SU-DHL-6 (cell line): ENCODE measurements at regions not wholly inside any gene's neighbourhood (a gene's known extent, or its start where the extent isn't known, plus 50 kb on each side); places are given as distances from the start of the nearest gene placed in this dataset.

Experiments used
- H2AFZ ChIP-seq: fragments of 200-600 bp; sonication (generic); 2 replicates; pipeline ENCODE4 v1.6.1; 2014; ENCODE audit warnings: low read depth, mild to moderate bottlenecking, moderate library complexity, mixed read lengths, antibody characterized with exemption, low read length; ENCODE audit not compliant: severe bottlenecking
- H3F3A ChIP-seq: fragments of 200-600 bp; shearing (Covaris generic); 2 replicates; pipeline ENCODE4 v1.6.0; 2016; ENCODE audit warnings: antibody characterized with exemption, mild to moderate bottlenecking; ENCODE audit not compliant: insufficient read depth
- H3K27ac ChIP-seq: fragments of 200-600 bp; sonication (generic); 2 replicates; pipeline ENCODE4 v1.5.1; 2016; ENCODE audit warnings: low read depth, mild to moderate bottlenecking, low read length, moderate library complexity, mixed read lengths
- H3K27me3 ChIP-seq: fragments of 200-600 bp; sonication (generic), shearing (Covaris generic); 2 replicates; pipeline ENCODE4 v1.6.0; 2014; ENCODE audit warnings: mild to moderate bottlenecking, low read length
- H3K36me3 ChIP-seq: fragments of 200-600 bp; sonication (generic); 2 replicates; pipeline ENCODE4 v1.6.1; 2014; ENCODE audit warnings: mild to moderate bottlenecking, low read length, mixed read lengths
- H3K4me2 ChIP-seq: fragments of 300-600, 200-600 bp; shearing (Covaris generic), sonication (generic); 2 replicates; pipeline ENCODE4 v1.6.0; 2014; ENCODE audit warnings: low read length, low read depth, mild to moderate bottlenecking; ENCODE audit not compliant: poor library complexity, severe bottlenecking
- H3K4me3 ChIP-seq: fragments of 200-600 bp; sonication (generic); 2 replicates; pipeline ENCODE4 v1.5.1; 2014; ENCODE audit warnings: antibody characterized with exemption, low read length, mild to moderate bottlenecking, mixed read lengths; ENCODE audit not compliant: insufficient read depth, poor library complexity, severe bottlenecking
- H3K79me2 ChIP-seq: fragments of 200-600 bp; sonication (generic); 2 replicates; pipeline ENCODE4 v1.6.1; 2014; ENCODE audit warnings: mild to moderate bottlenecking, low read length, moderate library complexity; ENCODE audit not compliant: insufficient read depth
- H3K9ac ChIP-seq: fragments of 200-600 bp; sonication (generic); 2 replicates; pipeline ENCODE4 v1.7.0; 2014; ENCODE audit warnings: mild to moderate bottlenecking, low read length
- H3K9me2 ChIP-seq: fragments of 200-600 bp; sonication (generic); replicated peaks from 2 replicates; pipeline ENCODE4 v1.6.1; 2014; ENCODE audit warnings: low read length; ENCODE audit not compliant: insufficient read depth
- H3K9me3 ChIP-seq: fragments of 200-600 bp; sonication (generic); 2 replicates; pipeline ENCODE4 v1.6.1; 2014; ENCODE audit warnings: low read length, mixed read lengths; ENCODE audit not compliant: insufficient read depth
- H4K20me1 ChIP-seq: fragments of 200-600 bp; sonication (generic); 2 replicates; pipeline ENCODE4 v1.6.1; 2014; ENCODE audit warnings: low read depth, mild to moderate bottlenecking, antibody characterized with exemption, low read length, moderate library complexity, mixed read lengths
- CTCF ChIP-seq: fragments of 200-600 bp; sonication (generic); IDR thresholded peaks from one replicate; pipeline ENCODE4 v1.5.1; 2017; ENCODE audit warnings: antibody characterized with exemption, mild to moderate bottlenecking, low read length, moderate library complexity; ENCODE audit not compliant: insufficient read depth, poor library complexity, severe bottlenecking
- EZH2phosphoT487 ChIP-seq: fragments of 200-600 bp; sonication (generic), shearing (Covaris generic); conservative IDR thresholded peaks from 2 replicates; pipeline ENCODE4 v1.6.1; 2018; ENCODE audit warnings: mild to moderate bottlenecking, antibody characterized with exemption, low read length, moderate library complexity, mixed read lengths

- H3K9me3 ChIP-seq, result 0 out of 2 replicates have a peak, but pooled peaks cover 7% of the 10 kb centered on the region
- no peaks in the 10 kb centered on the region for H3K27me3 ChIP-seq
- H3K4me3 ChIP-seq, result no peak overlapping the region
- no peaks in the 10 kb centered on the region for H3K36me3 ChIP-seq
- no peak overlapping the region for H3K27ac ChIP-seq
- no peak overlapping the region for H2AFZ ChIP-seq
- H4K20me1 ChIP-seq, result no peaks in the 10 kb centered on the region
- no peak overlapping the region for H3K4me2 ChIP-seq
- H3K9ac ChIP-seq, result no peak overlapping the region
- no peaks in the 10 kb centered on the region for H3K9me2 ChIP-seq
- no peaks in the 10 kb centered on the region for H3F3A ChIP-seq
- H3K79me2 ChIP-seq, result no peaks in the 10 kb centered on the region
- TF ChIP-seq CTCF, result no peak
- no peak for TF ChIP-seq EZH2phosphoT487
Measured at GRCh38 chr11:60592601-60593000, 77.4 kb downstream of the MS4A13 start.

GRCh38 chr11:60594998-60595642, 79.9 kb downstream of the MS4A13 start:
- 0 out of 2 replicates have a peak, but pooled peaks cover 7% of the 10 kb centered on the region for H3K9me3 ChIP-seq
- H3K79me2 ChIP-seq, result no peaks in the 10 kb centered on the region
- no peak for TF ChIP-seq EZH2phosphoT487
- TF ChIP-seq CTCF, result no peak
- no peaks in the 10 kb centered on the region for H3K9me2 ChIP-seq
- no peaks in the 10 kb centered on the region for H3K27me3 ChIP-seq
- no peak overlapping the region for H3K4me3 ChIP-seq
- H3K27ac ChIP-seq, result no peak overlapping the region
- H3K4me2 ChIP-seq, result no peak overlapping the region
- no peak overlapping the region for H3K9ac ChIP-seq
- no peaks in the 10 kb centered on the region for H3F3A ChIP-seq
- H2AFZ ChIP-seq, result no peak overlapping the region
- no peaks in the 10 kb centered on the region for H3K36me3 ChIP-seq
- H4K20me1 ChIP-seq, result no peaks in the 10 kb centered on the region

DNA sequence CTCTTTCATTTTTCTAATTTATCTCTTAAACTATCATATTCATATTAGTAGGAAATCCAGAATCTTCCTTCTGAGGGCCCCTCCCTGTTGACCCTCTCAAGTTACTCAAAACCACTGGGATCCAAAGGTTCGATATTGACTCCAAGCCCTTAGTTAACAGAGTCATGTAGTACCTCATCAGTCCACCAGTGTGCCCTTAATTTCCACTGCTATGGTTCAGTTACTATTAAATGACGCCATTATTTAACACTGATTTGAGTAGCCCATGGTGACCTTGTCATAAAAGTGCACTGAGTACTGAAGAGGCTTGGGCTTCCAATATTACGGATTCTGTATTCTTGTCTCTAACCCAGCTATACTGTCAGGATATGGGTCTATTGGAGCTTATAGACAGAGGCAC, 91.9 kb upstream of the MS4A8 start:
- no peaks in the 10 kb centered on the region for H4K20me1 ChIP-seq
- H3K4me2 ChIP-seq, result no peak overlapping the region
- no peaks in the 10 kb centered on the region for H3K9me2 ChIP-seq
- no peak overlapping the region for H3K27ac ChIP-seq
- H3K4me3 ChIP-seq, result no peak overlapping the region
- H3K9ac ChIP-seq, result no peak overlapping the region
- TF ChIP-seq EZH2phosphoT487 (no peak), CTCF (no peak)
- H3K27me3 ChIP-seq, result no peaks in the 10 kb centered on the region
- no peaks in the 10 kb centered on the region for H3K36me3 ChIP-seq
- H3F3A ChIP-seq, result no peaks in the 10 kb centered on the region
- no peaks in the 10 kb centered on the region for H3K79me2 ChIP-seq
- H3K9me3 ChIP-seq, result no peaks in the 10 kb centered on the region
- H2AFZ ChIP-seq, result no peak overlapping the region
